HCT116 (cell line): ENCODE measurements at regions not wholly inside any gene's neighbourhood (a gene's known extent, or its start where the extent isn't known, plus 50 kb on each side); places are given as distances from the start of the nearest gene placed in this dataset.

Source experiments
- ATAC-seq: fragments of 200-7000 bp; cut with Tn5 transposase; 2 replicates; pipeline ENCODE4 v1.9.1; 2020; ENCODE audit warnings: mild to moderate bottlenecking, moderate library complexity
- BruUV-seq: library from RNA; stranded (reverse); fragments of 400-500 nt; replicated peaks from 2 replicates; lab custom pipeline; 2021; lab: Mats Ljungman, UMichigan
- CTCF ChIA-PET: fragments of 300-600 bp; sonication (Branson Sonifier 250); formaldehyde crosslinking; loops from one replicate; lab custom pipeline; 2021; ENCODE audit warnings: antibody characterized with exemption; lab: Charles Lee
- POLR2A ChIA-PET: fragments of 300-600, 350-600 bp; sonication (Branson Sonifier 250); formaldehyde crosslinking; loops from one replicate; lab custom pipeline; 2021; ENCODE audit warnings: antibody characterized with exemption; lab: Charles Lee
- RAD21 ChIA-PET, 2 experiments: fragments of 300-600 bp; sonication (Branson Sonifier 250); formaldehyde crosslinking; loops; one replicate each; lab custom pipeline; 2023; ENCODE audit warnings: low total read pairs in 2 of 2; ENCODE audit not compliant: uncharacterized antibody in 2 of 2, unreplicated experiment in 2 of 2, low non-redundant PET in 1 of 2; lab: Charles Lee
- DNase-seq: peaks from one replicate; pipeline ENCODE4 v3.0.0-alpha.2; 2010; ENCODE audit warnings: low read depth, low spot score
- H2AFZ ChIP-seq: fragments of 200-600 bp; shearing (Covaris generic), sonication (generic); 2 replicates; pipeline ENCODE4 v1.6.1; 2017; ENCODE audit warnings: low read depth, mixed run types, mixed read lengths, antibody characterized with exemption, low read length; ENCODE audit not compliant: poor library complexity, severe bottlenecking
- H3K27ac ChIP-seq: 2 replicates; pipeline ENCODE4 v1.5.1; 2012; ENCODE audit warnings: low read depth, low read length
- H3K27me3 ChIP-seq: fragments of 200-600 bp; sonication (generic); 2 replicates; pipeline ENCODE4 v1.6.1; 2016; ENCODE audit warnings: mixed run types, low read length, mixed read lengths; ENCODE audit not compliant: insufficient read depth
- H3K36me3 ChIP-seq, 2 experiments: fragments of 200-500 bp in 1 of 2; fragments of 200-600 bp in 1 of 2; sonication (Bioruptor generic) in 1 of 2; sonication (generic) in 1 of 2; 2 replicates each; pipeline versions ENCODE4 v1.5.1 to v1.6.1; 2014 to 2016; ENCODE audit warnings: low read length in 2 of 2, inconsistent platforms in 1 of 2, mixed read lengths in 1 of 2, mixed run types in 1 of 2; ENCODE audit not compliant: insufficient read depth in 2 of 2, control insufficient read depth in 1 of 2
- H3K4me1 ChIP-seq, 2 experiments: fragments of 200-600 bp in 1 of 2; sonication (generic) in 1 of 2; 2 replicates each; pipeline versions ENCODE4 v1.5.1 to v1.6.1; 2012 to 2017; ENCODE audit warnings: low read length in 2 of 2, inconsistent platforms in 1 of 2, mild to moderate bottlenecking in 1 of 2, mixed read lengths in 1 of 2, mixed run types in 1 of 2, moderate library complexity in 1 of 2; ENCODE audit not compliant: insufficient read depth in 2 of 2, control insufficient read depth in 1 of 2
- H3K4me2 ChIP-seq: fragments of 200-600 bp; sonication (generic); 2 replicates; pipeline ENCODE4 v1.6.1; 2017; ENCODE audit warnings: mixed run types, low read length, mixed read lengths
- H3K4me3 ChIP-seq, 2 experiments: fragments of 200-600 bp in 1 of 2; sonication (generic) in 1 of 2; replicated peaks in 1 of 2; 2 replicates each; pipeline ENCODE4 v1.5.1; 2011 to 2016; ENCODE audit warnings: low read length in 2 of 2, control low read depth in 1 of 2, low read depth in 1 of 2, mild to moderate bottlenecking in 1 of 2, mixed read lengths in 1 of 2, mixed run types in 1 of 2
- H3K79me2 ChIP-seq: fragments of 200-600 bp; sonication (generic); 2 replicates; pipeline ENCODE4 v1.6.1; 2017; ENCODE audit warnings: mild to moderate bottlenecking, mixed run types, low read length, moderate library complexity, mixed read lengths; ENCODE audit not compliant: insufficient read depth
- H3K9ac ChIP-seq: fragments of 200-600 bp; sonication (generic); 2 replicates; pipeline ENCODE4 v1.6.1; 2016; ENCODE audit warnings: low read length, mixed read lengths
- H3K9me2 ChIP-seq: fragments of 200-600 bp; sonication (generic), shearing (Covaris generic); 2 replicates; pipeline ENCODE4 v1.6.1; 2017; ENCODE audit warnings: mixed run types, mild to moderate bottlenecking, moderate library complexity; ENCODE audit not compliant: insufficient read depth
- H3K9me3 ChIP-seq, 2 experiments: fragments of 200-500 bp in 1 of 2; fragments of 200-600 bp in 1 of 2; sonication (Bioruptor generic) in 1 of 2; sonication (generic) in 1 of 2; 2 replicates each; pipeline ENCODE4 v1.6.1; 2014 to 2017; ENCODE audit warnings: low read length in 2 of 2, mixed read lengths in 2 of 2, inconsistent platforms in 1 of 2, low read depth in 1 of 2, mild to moderate bottlenecking in 1 of 2, mixed run types in 1 of 2, moderate library complexity in 1 of 2; ENCODE audit not compliant: control insufficient read depth in 1 of 2, insufficient read depth in 1 of 2
- H4K20me1 ChIP-seq: fragments of 200-600 bp; sonication (generic), shearing (Covaris generic); 2 replicates; pipeline ENCODE4 v1.6.1; 2017; ENCODE audit warnings: mixed run types, mild to moderate bottlenecking, moderate library complexity; ENCODE audit not compliant: insufficient read depth
- ATF3 ChIP-seq: IDR thresholded peaks from 2 replicates; pipeline ENCODE4 v1.6.1; 2012
- CBX3 ChIP-seq: IDR thresholded peaks from 2 replicates; pipeline ENCODE4 v1.6.1; 2012; ENCODE audit warnings: low read depth
- CEBPB ChIP-seq: IDR thresholded peaks from 2 replicates; pipeline ENCODE4 v1.6.1; 2012; ENCODE audit warnings: low read depth
- CTCF ChIP-seq, 3 experiments: fragments of 200-600 bp in 1 of 3; sonication (generic) in 1 of 3; IDR thresholded peaks in 2 of 3; conservative IDR thresholded peaks in 1 of 3; 2 replicates each; pipeline ENCODE4 v1.5.1; 2012 to 2017; ENCODE audit warnings: low read depth in 2 of 3, low read length in 2 of 3, antibody characterized with exemption in 1 of 3, borderline replicate concordance in 1 of 3, control low read depth in 1 of 3, mild to moderate bottlenecking in 1 of 3, mixed read lengths in 1 of 3, mixed run types in 1 of 3, moderate library complexity in 1 of 3; ENCODE audit not compliant: insufficient read depth in 1 of 3
- EGR1 ChIP-seq: IDR thresholded peaks from 2 replicates; pipeline ENCODE4 v1.6.1; 2012; ENCODE audit warnings: low read depth
- ELF1 ChIP-seq: IDR thresholded peaks from 2 replicates; pipeline ENCODE4 v1.6.1; 2012; ENCODE audit warnings: low read depth, borderline replicate concordance
- EZH2 ChIP-seq: fragments of 200-600 bp; sonication (generic); IDR thresholded peaks from 2 replicates; pipeline ENCODE4 v1.6.1; 2017; ENCODE audit warnings: antibody characterized with exemption, mixed run types
- EZH2phosphoT487 ChIP-seq: fragments of 200-600 bp; IDR thresholded peaks from 2 replicates; pipeline ENCODE4 v1.6.1; 2018; ENCODE audit warnings: antibody characterized with exemption, borderline replicate concordance
- FOSL1 ChIP-seq: IDR thresholded peaks from 2 replicates; pipeline ENCODE4 v1.6.1; 2012; ENCODE audit warnings: low read depth
- JUND ChIP-seq: IDR thresholded peaks from 2 replicates; pipeline ENCODE4 v1.6.1; 2012
- MAX ChIP-seq: IDR thresholded peaks from 2 replicates; pipeline ENCODE4 v1.6.1; 2012
- SIN3A ChIP-seq: IDR thresholded peaks from 2 replicates; pipeline ENCODE4 v1.6.1; 2012; ENCODE audit warnings: low read depth
- SRF ChIP-seq: IDR thresholded peaks from 2 replicates; pipeline ENCODE4 v1.6.1; 2012; ENCODE audit warnings: low read depth
- YY1 ChIP-seq: IDR thresholded peaks from 2 replicates; pipeline ENCODE4 v1.6.1; 2011; ENCODE audit warnings: low read length, low read depth, moderate library complexity, mild to moderate bottlenecking; ENCODE audit not compliant: insufficient replicate concordance; ENCODE audit errors: extremely low read depth
- ZBTB33 ChIP-seq: IDR thresholded peaks from 2 replicates; pipeline ENCODE4 v1.6.1; 2011; ENCODE audit warnings: mild to moderate bottlenecking, low read length, moderate library complexity; ENCODE audit not compliant: insufficient replicate concordance; ENCODE audit errors: extremely low read depth
- ZFX ChIP-seq: fragments of 450-650 bp; IDR thresholded peaks from 2 replicates; pipeline ENCODE4 v1.6.1; 2017
- ZNF274 ChIP-seq: fragments of 200-500 bp; sonication (Bioruptor generic); IDR thresholded peaks from 2 replicates; pipeline ENCODE4 v1.6.1; 2014; ENCODE audit warnings: mild to moderate bottlenecking, low read depth, low read length, inconsistent platforms
- intact Hi-C: fragments of 100-400 bp; cut with micrococcal nuclease; formaldehyde crosslinking; loops from 2 replicates; pipeline ENCODE4 v1.10.0; 2022

GRCh38 chr16:9679213-9679767, 502.9 kb downstream of the GRIN2A start (continued):
- TF ChIP-seq CBX3: no peak
- TF ChIP-seq EGR1: no peak
- TF ChIP-seq SIN3A: no peak
- TF ChIP-seq ATF3: no peak
- TF ChIP-seq FOSL1: no peak
- TF ChIP-seq ELF1: no peak
- no peak for TF ChIP-seq JUND
- TF ChIP-seq SRF: no peak
- TF ChIP-seq EZH2: no peak

- H3K9me2 ChIP-seq: no peaks in the 10 kb centered on the region
- no peak overlapping the region for H3K4me2 ChIP-seq
- peaks cover 32% of the 10 kb centered on the region for H3K27me3 ChIP-seq
- ChIA-PET POLR2A (no interaction called here), CTCF (no interaction called here), RAD21 (no interaction called here)
- no peak for DNase-seq
- no peaks in the 10 kb centered on the region for H3K79me2 ChIP-seq
- intact Hi-C loops: no loop called here
- H3K4me3 ChIP-seq: no peak overlapping the region
- H3K9me3 ChIP-seq: 0 out of 4 replicates have a peak, but pooled peaks cover 0 to 4% of the 10 kb centered on the region in 2 experiments
- no TSS peak for BruUV-seq
- H3K36me3 ChIP-seq: no peaks in the 10 kb centered on the region
- no peak overlapping the region for H2AFZ ChIP-seq
- no peaks in the 10 kb centered on the region for H3K4me1 ChIP-seq
- H4K20me1 ChIP-seq: no peaks in the 10 kb centered on the region
- ATAC-seq: no peak
- H3K9ac ChIP-seq: no peak overlapping the region
- H3K27ac ChIP-seq: no peak overlapping the region
- TF ChIP-seq MAX: no peak
- TF ChIP-seq YY1: no peak
- no peak for TF ChIP-seq CBX3
- no peak for TF ChIP-seq EZH2
- no peak for TF ChIP-seq ELF1
- TF ChIP-seq CEBPB: no peak
- TF ChIP-seq ATF3: no peak
- no peak for TF ChIP-seq CTCF (IDR thresholded peaks at IDR 0.05 in 2 of 3, conservative IDR thresholded peaks at IDR 0.05 in 1 of 3; ENCODE audit: borderline replicate concordance in 1 of 3, insufficient read depth in 1 of 3, low read depth in 2 of 3, low read length in 2 of 3)
- no peak for TF ChIP-seq EZH2phosphoT487
- no peak for TF ChIP-seq SIN3A
- TF ChIP-seq ZBTB33: no peak
- TF ChIP-seq ZFX: no peak
- no peak for TF ChIP-seq ZNF274
Observed at GRCh38 chr16:9680019-9680655, 502.1 kb downstream of the GRIN2A start.
